GM18502 (cell line): ENCODE measurements at regions not wholly inside any gene's neighbourhood (a gene's known extent, or its start where the extent isn't known, plus 50 kb on each side); places are given as distances from the start of the nearest gene placed in this dataset.
"Not testable (repeated sequence)": the region's sequence is repeated elsewhere in the genome, so short reads cannot be mapped to it uniquely, and the experiment has no call there.

Source experiments
- ATAC-seq: cut with Tn5 transposase; IDR thresholded peaks from one replicate; pipeline ENCODE4 v1.9.1; 2021; ENCODE audit warnings: mild to moderate bottlenecking; ENCODE audit not compliant: unreplicated experiment, poor library complexity

- no peak for ATAC-seq
These were observed 120.7 kb upstream of the ZC3H11B start for GRCh38 chr1:219733511-219734174.

DNA sequence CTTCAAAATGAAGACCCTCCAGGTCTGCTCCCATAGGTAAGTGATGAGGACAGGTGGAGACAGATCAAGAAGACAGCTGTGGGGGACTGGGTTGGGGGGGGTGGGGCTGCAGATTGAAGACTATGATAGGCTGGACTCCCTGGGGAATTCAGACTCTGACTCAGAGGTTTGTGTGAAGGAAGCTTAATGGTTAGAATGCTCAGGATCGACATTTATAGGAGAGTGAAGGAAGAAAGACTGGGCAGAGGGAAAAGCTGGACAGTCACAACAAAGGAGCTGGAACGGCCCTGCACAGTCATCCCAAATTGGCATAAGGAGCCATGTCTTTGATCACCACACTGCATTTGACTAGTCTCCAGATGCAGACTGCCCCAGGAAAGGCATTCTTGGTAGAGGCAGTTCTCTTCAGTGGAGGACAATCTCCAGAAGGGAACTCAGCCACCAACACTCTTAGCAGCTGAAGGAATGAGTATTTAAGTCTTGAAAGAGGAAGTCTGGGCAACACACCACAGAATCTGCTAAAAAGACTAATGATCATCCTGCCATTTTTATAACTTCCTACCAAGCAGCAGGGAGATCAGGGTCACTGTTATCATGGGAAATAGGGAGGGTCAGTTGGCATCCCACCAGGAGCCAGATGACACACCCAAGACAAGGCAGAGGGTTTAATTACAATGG is 120.0 kb upstream of the ZC3H11B start:
- ATAC-seq = no peak

GRCh38 chr1:219731771-219732170 is 118.9 kb upstream of the ZC3H11B start:
- no peak for ATAC-seq

DNA sequence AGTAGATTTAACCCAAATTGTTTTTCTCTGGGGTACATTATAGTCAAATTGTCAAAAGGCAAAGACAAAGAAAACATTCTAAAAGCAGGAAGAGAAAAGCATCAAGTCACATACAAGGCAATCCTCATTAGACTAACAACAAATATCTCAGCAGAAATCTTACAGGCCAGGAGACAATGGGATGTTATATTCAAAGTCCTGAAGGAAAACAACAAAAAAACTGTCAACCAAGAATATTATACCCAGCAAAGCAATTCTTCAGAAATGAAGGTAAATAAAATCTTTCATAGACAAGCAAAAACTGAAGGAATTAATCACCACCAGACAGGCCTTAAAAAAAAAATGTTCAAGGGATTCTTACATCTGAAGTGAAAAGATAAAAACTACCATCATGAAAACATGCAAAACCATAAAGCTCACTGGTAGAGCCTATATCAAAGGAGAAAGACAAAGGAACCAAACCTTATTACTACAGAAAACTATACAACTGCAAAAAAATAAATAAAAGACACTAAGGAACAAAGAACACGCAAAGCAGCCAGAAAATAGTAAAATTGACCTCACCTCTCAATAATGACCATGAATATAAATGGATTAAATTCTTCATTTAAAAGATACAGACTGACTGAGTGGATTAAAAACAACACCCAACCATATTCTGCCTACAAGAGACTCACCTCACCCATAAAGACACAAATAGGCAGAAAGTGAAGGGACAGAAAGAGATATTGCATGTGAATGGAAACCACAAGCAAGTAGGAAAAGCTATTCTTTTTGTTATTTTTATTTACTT is 113.8 kb upstream of the ZC3H11B start:
- no peak for ATAC-seq

DNA sequence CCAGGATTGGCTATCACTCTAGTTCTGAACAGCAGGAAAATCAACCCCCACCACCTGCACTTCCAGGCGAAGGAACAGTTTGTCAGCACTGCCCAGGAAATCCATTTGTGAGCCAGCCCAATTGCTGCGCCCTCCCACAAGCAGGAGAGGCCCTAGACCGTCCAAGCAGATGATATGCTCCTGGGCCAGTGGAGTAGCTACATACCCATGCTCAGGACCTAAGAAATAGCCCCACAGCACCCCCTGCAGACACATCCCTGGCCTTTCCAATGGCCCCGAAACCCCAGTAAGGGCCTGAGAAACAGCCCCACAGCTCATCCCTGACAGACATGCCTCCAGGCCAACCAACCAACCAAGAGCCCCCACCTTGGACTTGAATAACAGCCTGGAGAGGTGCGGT is 111.5 kb upstream of the ZC3H11B start:
- ATAC-seq = no peak

DNA sequence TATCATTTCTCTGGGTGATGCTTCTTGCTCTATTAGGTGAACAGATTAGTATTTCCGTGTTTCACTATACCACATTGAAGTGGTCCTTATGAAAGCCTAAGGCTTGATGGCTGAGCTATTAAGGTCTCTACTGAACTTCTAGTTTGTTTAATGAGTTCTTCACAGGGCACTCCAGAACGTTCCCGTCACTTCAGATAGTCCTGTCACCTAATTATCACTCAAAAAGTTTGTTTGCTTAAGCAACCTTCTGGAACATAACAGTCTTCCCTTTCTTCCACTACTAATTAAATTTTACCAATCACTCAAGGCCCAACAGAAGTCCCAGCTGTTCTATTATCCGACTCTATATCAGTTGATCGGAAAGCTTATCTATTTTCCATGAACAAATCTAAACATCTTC is 104.6 kb upstream of the ZC3H11B start:
- no peak for ATAC-seq

GRCh38 chr1:219716611-219717114 is 103.8 kb upstream of the ZC3H11B start:
- no peak for ATAC-seq

DNA sequence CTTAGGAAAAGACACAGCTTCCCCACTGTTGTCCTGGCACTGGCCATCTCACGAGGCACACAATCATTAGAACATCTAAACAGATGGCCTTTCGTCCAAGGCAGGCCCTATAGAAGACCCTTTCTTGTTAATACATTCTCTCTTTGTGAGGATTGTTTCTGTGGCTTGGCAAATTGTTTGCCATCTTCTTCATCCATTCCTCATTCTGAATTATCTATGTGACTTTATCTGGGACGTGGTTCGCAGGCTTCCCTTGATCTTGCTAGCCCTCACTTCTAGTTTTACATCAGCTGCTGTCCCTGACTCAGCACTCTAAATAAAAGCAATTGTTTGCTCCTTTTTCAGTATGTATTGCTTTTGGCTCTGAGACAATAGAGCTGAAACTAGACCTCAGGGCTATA is 101.1 kb upstream of the ZC3H11B start:
- ATAC-seq = no peak

DNA sequence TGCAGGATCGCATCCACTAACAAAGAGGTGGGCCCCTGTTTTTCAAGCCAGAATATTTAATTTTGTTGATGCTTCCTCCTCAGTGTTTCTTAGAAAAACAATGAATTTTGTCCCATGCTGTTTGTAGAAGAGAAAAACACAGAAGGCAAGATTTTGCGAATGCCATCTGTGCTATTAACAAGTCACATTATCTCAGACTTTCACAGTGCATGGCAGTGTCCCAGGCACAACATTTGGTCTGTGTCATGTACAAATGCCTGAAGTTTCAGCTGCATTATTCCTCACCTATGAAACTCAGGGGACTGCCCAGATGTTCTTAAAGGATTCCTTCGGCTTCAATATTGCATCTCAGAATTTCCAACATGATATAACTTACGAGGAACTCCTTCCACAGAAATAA is 99.6 kb upstream of the ZC3H11B start:
- no peak for ATAC-seq

DNA sequence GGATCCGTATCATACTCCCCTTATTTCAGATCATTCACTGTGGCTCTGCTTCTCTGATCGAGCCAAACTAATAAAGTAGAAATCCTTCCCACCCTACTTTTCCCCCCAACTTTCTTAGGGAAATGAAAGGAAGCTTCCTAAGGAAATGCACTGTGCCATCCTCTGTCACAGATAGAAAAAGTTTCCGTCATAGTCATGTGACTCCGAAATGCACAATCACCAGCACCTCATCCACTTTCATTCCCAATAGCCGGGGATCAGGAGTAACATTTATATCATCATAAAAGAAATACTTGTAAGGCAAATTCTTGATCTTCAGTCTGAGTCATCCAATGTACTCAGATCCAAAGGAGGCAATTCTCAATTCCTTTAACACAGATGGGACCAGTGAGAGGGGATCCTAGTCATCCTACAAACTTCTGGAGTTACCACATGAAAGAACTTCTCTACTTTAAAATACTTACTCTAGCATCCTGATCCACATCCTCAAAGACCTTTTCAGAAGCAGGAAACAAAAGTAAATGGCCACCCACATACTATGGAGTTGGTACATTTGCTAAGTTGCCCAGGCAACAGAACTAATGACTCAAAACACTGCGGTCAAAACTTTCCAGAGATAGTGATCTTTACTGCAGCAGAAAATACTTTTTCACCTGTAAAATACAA is 97.8 kb upstream of the ZC3H11B start:
- ATAC-seq = no peak

DNA sequence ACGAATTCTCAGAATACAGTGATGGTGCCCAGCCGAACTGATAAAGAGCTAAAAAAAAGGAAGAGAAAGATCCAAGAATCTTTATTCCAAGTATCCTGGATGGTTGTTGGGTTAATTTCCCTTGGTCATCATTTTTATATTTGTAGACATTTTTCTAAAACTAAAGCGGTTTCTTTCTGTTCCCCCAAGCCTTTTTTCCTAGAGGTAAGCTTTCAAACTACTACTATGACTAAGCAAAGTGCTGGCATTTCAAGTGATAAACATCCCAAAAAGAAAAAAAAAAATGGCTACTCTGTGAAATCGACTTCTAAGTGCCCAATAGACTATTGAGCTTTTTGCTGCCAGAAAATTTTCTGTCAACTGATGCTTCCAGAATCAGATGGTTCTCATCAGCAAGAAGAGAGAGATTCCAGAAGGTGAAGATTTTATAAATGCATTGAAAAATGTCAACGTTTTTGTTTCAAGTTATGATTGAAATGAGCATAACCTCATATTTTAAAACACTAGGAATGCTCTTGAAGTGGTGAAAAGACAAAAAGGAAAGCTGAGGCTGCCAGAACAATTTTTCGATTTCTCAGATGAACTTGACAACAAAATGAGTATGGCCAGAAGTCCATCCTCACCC is 96.1 kb upstream of the ZC3H11B start:
- ATAC-seq = no peak

- not testable (repeated sequence) for ATAC-seq
These were observed 95.0 kb upstream of the ZC3H11B start for GRCh38 chr1:219707885-219708284.

- not testable (repeated sequence) for ATAC-seq
These were observed 91.4 kb upstream of the ZC3H11B start for GRCh38 chr1:219704331-219704730.

DNA sequence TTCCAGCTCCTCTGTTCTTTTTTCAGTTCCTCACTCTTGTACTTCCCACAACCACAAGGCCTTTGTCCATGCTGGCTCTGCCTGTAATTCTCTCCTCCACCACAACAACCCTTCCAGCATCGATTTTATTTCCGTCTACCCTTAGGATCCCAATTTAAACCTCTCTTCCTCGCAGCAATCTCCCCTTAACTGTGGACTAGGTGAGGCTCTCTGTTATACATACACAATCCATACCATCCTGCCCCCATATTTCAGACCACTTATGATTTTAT is 90.4 kb upstream of the ZC3H11B start:
- no peak for ATAC-seq

GRCh38 chr1:219701476-219701875 is 88.6 kb upstream of the ZC3H11B start:
- no peak for ATAC-seq

DNA sequence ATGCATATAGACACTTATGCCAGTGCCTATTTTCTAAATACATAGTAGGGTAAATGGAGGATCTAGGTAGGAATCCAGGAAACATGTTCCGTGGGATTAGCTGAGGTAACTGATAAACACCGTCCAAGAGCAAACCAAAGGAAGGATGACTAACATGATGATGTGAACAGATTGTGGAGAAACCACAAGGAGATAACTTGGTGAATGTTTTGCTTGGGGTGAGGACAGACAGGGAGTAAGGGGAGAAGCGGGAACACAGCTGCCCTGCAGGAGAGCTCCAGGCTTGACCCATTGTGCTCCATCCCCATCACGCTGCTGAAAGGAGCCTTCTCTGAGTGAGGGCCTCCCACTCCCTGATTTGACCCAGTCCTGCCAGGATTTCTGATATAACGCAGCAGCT is 87.0 kb upstream of the ZC3H11B start:
- no peak for ATAC-seq

GRCh38 chr1:219697682-219698081 is 84.8 kb upstream of the ZC3H11B start:
- ATAC-seq = no peak

- no peak for ATAC-seq
These were observed 80.1 kb upstream of the ZC3H11B start for GRCh38 chr1:219692981-219693380.

DNA sequence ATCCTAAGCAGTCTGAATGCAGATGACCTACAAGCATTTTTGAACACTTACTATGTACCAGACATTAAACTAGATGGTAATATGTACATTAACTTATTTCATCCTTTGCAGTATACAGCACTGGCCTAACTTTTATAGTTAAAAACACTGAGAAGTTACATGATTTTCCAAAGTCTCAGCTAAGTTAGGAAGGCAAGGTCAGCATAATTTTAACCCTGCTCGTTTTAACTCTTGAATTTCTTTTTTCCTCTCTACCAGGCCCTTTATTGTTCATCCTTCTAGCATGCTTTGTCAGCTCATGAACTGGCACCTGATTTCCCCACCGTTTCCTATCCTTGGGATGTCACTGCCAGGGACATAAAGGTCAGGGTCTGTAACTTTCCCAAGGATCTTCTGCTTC is 76.9 kb upstream of the ZC3H11B start:
- ATAC-seq = no peak

- ATAC-seq = no peak
These were observed 74.9 kb upstream of the ZC3H11B start for GRCh38 chr1:219687779-219688178.

DNA sequence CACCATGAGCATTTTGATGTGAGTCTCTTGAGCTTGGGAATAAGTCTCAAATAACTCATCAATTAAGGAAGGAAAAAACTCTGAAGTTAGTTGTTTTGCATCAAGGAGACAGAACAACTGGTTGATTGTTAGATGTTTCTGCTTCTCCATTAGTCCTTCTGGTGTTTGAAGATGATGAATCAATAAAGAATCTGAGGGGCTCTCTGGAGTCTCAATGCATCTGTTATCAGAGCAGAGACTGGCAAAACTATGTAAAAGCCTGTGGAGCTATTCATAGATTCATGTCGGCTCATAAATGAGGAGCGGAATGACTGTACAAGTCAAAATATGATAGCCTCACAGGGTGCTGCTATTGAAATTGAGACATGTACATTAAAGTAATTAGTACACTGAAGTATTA is 73.3 kb upstream of the ZC3H11B start:
- ATAC-seq = no peak
